Mucosa of rectum (tissue), 2 donors: ENCODE measurements at regions not wholly inside any gene's neighbourhood (a gene's known extent, or its start where the extent isn't known, plus 50 kb on each side); places are given as distances from the start of the nearest gene placed in this dataset.
A peak's percentile ranks its signal among the peaks of the same experiment; 100 is the strongest.

ENCODE experiments used
- H3K27ac ChIP-seq, 2 donors: one replicate each; pipeline ENCODE4 v1.7.0; 2013; ENCODE audit warnings: inconsistent platforms in 2 of 2, low read depth in 2 of 2, low read length in 2 of 2
- H3K27me3 ChIP-seq, 2 donors: one replicate each; pipeline ENCODE4 v1.7.0; 2013; ENCODE audit warnings: low read length in 2 of 2; ENCODE audit not compliant: control insufficient read depth in 2 of 2, insufficient read depth in 2 of 2
- H3K36me3 ChIP-seq, 2 donors: one replicate each; pipeline ENCODE4 v1.7.0; 2013; ENCODE audit warnings: low read length in 2 of 2; ENCODE audit not compliant: control insufficient read depth in 2 of 2, insufficient read depth in 2 of 2
- H3K4me1 ChIP-seq, 2 donors: one replicate each; pipeline ENCODE4 v1.7.0; 2013; ENCODE audit warnings: low read length in 2 of 2, mild to moderate bottlenecking in 1 of 2; ENCODE audit not compliant: control insufficient read depth in 2 of 2, insufficient read depth in 2 of 2
- H3K4me3 ChIP-seq, 2 donors: one replicate each; pipeline ENCODE4 v1.7.0; 2013; ENCODE audit warnings: low read length in 2 of 2
- H3K9ac ChIP-seq, 2 donors: one replicate each; pipeline ENCODE4 v1.7.0; 2013; ENCODE audit warnings: low read length in 2 of 2, low read depth in 1 of 2, mild to moderate bottlenecking in 1 of 2
- H3K9me3 ChIP-seq, 2 donors: one replicate each; pipeline ENCODE4 v1.7.0; 2013; ENCODE audit warnings: low read length in 2 of 2; ENCODE audit not compliant: control insufficient read depth in 2 of 2
- donor health status: healthy.
- donor health status: Normal muscosa, but diverticular disease.

DNA sequence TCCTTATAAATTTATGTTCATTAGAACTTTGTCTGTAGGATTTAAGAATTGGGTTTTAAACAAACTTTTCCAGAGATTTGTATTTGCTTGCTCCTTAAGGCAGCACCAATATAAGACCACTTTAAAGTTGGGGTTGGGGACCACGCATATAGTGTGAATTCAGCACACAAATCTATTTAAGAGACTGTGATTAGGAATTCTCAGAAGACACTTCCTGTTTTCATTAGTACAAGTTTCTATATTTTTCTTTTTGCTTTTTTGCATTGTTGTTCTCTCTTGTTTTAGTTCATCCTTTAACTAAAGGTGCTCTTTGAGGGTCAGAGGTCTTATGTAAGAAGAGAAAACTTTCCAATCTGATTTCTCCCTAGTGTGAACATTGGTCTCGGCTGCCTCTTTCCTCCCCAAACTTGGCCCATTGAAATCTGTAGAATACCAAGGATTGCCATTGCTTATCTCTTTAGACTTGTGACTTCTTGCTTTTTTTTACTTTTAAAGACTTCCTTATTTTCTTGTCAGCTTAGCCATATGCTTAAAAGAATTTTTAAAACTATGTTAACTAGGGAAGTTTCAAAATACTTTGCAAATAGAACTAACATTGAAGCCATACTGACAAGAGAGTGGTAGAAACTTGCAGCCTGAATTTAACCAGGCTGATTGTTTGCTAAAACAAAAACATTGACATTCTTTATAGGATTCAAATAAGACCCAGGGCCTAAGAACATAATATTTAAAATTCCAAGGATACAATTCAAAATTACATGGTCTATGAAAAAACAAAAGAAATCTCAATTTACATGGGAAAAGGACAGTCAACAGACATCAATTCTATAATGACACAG lies 264.1 kb upstream of the FN1 start:
- Histone ChIP-seq H3K4me3 (no peak overlapping the region), H3K9ac (no peak overlapping the region), H3K27ac (no peak overlapping the region), H3K27me3 (no peaks in the 10 kb centered on the region), H3K36me3 (no peaks in the 10 kb centered on the region), H3K9me3 (no peaks in the 10 kb centered on the region), H3K4me1 (no peaks in the 10 kb centered on the region)

DNA sequence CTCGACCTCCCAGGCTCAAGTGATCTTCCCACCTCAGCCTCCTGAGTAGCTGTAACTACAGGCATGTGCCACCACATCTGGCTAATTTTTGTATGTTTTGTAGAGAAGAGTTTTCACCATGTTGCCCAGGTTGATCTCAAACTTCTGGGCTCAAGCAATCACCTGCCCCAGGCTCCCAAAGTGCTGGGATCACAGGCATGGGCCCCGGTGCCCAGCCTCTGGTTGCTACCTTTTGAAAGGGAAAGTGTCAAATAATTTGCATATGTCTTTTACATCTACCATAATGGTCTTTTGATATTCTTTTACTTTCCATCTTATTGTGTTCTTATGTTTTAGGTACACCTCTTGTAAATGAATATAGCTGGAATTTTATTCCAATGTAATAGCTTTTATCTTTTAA lies 263.1 kb upstream of the FN1 start:
- H3K36me3 ChIP-seq: no peaks in the 10 kb centered on the region
- H3K9me3 ChIP-seq: no peaks in the 10 kb centered on the region
- no peaks in the 10 kb centered on the region for H3K4me1 ChIP-seq
- no peak overlapping the region for H3K4me3 ChIP-seq
- no peak overlapping the region for H3K27ac ChIP-seq
- H3K27me3 ChIP-seq: no peaks in the 10 kb centered on the region
- no peak overlapping the region for H3K9ac ChIP-seq

DNA sequence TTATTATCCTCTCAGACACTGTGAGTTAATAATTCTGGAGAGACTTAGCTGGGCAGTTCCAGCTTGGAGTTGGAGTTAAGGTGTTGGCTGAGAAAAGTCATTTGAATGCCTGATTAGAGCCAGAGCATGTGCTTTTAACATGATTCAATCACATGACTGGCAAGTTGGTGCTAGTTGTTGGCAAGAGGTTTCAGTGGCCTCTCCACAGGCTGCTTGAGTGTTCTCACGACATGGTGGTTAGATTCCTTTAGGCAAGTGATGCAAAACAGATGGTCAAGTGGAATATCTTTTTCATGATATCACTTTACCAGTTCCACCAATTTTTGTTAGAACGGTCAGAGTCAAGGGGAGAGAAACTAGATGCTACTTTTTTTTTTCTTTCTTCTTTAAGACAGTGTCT lies 262.7 kb upstream of the FN1 start:
- Histone ChIP-seq H3K4me1 (no peaks in the 10 kb centered on the region), H3K27me3 (no peaks in the 10 kb centered on the region), H3K36me3 (no peaks in the 10 kb centered on the region), H3K9me3 (no peaks in the 10 kb centered on the region), H3K9ac (no peak overlapping the region), H3K4me3 (no peak overlapping the region), H3K27ac (no peak overlapping the region)

DNA sequence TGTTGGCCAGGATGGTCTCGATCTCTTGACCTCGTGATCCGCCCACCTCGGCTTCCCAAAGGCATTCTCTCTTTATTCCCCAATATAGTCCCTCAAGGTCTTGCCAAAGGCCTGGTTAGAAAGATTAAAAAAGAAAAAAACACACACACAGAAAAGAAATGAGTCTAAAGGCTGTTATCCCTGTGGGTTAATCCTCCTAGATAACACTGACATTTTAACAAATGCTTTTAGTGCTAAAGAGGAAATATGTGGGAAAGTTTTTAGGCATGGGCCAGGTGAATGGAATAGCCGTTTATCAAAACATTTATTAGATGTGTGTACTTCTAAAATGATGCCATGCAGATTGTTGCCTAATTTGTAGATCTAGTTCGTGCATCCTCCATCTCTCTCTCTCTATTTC lies 261.6 kb upstream of the FN1 start:
- Histone ChIP-seq H3K27ac (no peak overlapping the region), H3K4me1 (no peaks in the 10 kb centered on the region)

DNA sequence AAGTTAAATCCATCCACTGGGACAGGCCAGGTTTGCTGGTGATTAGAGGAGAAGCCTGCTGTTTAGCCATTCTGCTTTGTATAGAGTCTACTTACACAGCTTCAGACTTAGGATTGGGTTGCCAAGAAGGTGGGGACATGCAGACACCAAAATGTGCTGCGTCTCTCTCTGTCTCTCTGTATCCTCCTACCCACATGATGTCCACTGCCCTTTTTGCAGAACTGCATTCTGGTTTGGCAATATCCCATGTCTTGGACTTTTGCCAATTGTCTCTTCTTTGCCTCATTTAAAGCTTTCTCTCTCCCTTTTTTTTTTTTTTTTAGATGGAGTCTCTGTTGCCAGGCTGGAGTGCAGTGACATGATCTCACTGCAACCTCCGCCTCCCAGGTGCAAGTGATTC lies 261.1 kb upstream of the FN1 start:
- no peak overlapping the region for H3K27ac ChIP-seq
- H3K27me3 ChIP-seq: no peaks in the 10 kb centered on the region
- H3K9ac ChIP-seq: no peak overlapping the region
- H3K4me3 ChIP-seq: no peak overlapping the region
- H3K36me3 ChIP-seq: no peaks in the 10 kb centered on the region
- H3K4me1 ChIP-seq: no peaks in the 10 kb centered on the region
- no peaks in the 10 kb centered on the region for H3K9me3 ChIP-seq

More for the DNA sequence above, 261.6 kb upstream of the FN1 start:
- Histone ChIP-seq H3K36me3 (no peaks in the 10 kb centered on the region), H3K4me3 (no peak overlapping the region), H3K27me3 (no peaks in the 10 kb centered on the region), H3K9ac (no peak overlapping the region), H3K9me3 (no peaks in the 10 kb centered on the region)

DNA sequence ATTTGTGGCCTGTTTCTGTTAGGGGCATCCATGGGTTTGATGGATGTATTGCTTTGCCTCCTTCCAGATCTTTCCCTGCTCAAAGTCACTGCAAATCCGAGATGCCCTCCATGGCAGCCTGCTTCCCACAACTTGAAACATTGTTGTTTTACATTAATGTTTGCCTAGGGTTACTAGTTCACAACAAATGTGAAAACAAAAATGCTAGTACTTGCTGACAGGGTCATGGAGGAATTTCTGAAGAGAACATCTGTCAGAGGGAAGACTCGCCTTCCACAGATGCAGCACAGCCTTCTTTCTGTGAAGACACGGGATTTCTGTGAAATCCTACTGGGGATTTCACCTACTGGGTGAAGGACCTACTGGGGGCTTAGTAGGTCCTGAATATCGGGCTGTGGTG lies 260.0 kb upstream of the FN1 start:
- Histone ChIP-seq H3K27ac (no peak overlapping the region), H3K4me3 (no peak overlapping the region), H3K4me1 (no peaks in the 10 kb centered on the region), H3K36me3 (no peaks in the 10 kb centered on the region), H3K27me3 (no peaks in the 10 kb centered on the region), H3K9ac (no peak overlapping the region), H3K9me3 (no peaks in the 10 kb centered on the region)

DNA sequence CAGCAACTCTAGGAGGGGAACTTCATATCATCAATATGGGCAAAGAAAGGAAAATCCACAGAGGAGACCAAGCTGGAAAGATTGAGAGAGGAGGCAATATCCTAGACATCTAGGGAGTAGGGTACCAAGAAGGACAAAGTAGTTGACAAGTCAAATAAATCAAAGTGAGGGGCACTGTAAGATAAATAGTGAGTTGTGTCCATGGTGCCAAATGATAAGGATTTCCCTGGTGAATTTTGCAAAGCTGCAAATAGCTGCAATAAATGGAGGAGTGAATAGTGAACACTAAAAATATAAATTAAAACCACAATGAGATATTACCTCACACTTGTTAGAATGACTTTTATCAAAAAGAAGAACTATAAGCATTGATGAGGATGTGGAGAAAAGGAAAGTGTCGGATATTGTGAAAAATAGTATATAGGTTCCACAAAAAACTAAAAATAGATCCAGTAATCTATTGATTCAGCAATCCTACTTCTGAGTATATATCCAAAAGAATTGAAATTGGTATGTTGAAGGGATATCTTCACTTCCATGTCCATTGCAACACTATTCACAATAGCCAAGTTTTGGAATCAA lies 258.2 kb upstream of the FN1 start:
- Histone ChIP-seq H3K27ac (peak overlapping the region in 1 of 2 donors; percentile 42), H3K9me3 (no peaks in the 10 kb centered on the region), H3K27me3 (no peaks in the 10 kb centered on the region), H3K36me3 (no peaks in the 10 kb centered on the region), H3K4me3 (no peak overlapping the region), H3K4me1 (no peaks in the 10 kb centered on the region), H3K9ac (no peak overlapping the region)

DNA sequence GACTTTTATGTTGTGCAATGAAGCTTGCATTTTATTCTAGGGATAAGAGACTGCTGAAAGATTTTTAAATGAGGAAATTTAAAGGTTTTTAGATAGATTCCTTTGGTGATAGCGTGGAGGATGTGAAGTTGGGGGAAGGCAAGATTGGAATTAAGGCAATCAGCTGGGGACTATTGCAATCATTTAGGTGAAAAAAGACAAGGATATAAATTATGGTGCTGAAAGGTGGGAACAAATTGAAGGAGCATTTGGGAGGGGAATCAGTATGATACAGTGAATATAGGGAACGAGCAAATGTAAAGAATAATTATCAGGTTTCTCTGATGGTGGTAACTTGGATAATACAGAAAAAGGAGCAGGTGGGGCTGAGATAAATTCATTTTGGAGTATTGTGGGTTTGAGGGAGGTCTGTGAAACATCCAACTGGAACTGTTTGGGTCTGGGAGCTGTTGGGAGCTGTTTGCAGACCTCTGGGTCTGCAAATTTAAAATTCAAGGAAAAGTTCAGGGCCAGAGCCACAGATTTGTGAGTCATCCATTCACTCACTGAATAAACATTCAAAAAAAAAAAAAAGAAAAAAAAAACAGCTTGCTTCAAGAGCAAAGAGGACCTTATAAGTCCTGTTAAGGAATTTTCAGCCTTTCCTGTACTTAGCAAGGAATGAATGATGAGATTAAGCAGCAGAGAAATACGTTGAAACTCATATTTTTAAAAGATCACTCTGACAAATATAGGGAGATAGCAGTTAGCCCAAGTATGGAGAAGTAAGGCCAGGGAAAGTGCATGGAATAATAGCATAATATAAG lies 257.5 kb upstream of the FN1 start:
- Histone ChIP-seq H3K36me3 (no peaks in the 10 kb centered on the region), H3K27ac (peak overlapping the region in 1 of 2 donors; percentile 42), H3K4me1 (no peaks in the 10 kb centered on the region), H3K4me3 (no peak overlapping the region), H3K9ac (no peak overlapping the region), H3K27me3 (no peaks in the 10 kb centered on the region), H3K9me3 (no peaks in the 10 kb centered on the region)

DNA sequence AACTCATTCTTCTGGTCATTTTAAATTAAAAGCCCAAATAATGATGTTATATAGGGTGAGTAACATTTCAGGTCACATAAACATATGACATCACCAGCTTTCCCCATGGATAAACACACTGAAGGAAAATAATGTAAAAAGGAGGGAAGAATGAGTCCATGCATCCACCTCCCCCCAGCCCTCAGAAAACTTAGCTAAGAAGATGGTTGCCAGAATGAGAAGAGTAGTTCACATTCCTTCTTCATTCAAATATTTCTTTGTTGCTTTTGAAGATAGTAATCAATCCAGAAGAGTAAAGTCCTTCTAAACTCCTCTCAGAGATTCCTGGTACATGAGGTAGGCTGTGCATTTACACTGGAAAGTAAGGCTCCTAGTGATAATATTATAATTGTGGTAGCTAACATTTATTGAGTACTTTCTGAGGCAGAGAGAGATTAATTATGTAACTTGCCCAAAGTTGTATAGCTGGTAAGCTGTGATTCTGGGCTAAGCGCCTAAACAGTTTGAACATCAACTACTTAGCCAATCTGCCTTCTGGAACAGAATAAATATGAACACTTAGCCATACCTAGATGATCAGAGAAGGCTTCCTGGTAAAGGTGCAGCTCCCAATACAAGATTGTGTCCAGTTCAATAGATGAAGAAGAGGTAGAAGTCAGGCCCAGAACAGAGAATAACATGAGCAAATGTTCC lies 256.7 kb upstream of the FN1 start:
- H3K27me3 ChIP-seq: no peaks in the 10 kb centered on the region
- no peak overlapping the region for H3K4me3 ChIP-seq
- no peaks in the 10 kb centered on the region for H3K4me1 ChIP-seq
- H3K9ac ChIP-seq: no peak overlapping the region
- no peaks in the 10 kb centered on the region for H3K36me3 ChIP-seq
- no peaks in the 10 kb centered on the region for H3K9me3 ChIP-seq
- H3K27ac ChIP-seq: no peak overlapping the region

DNA sequence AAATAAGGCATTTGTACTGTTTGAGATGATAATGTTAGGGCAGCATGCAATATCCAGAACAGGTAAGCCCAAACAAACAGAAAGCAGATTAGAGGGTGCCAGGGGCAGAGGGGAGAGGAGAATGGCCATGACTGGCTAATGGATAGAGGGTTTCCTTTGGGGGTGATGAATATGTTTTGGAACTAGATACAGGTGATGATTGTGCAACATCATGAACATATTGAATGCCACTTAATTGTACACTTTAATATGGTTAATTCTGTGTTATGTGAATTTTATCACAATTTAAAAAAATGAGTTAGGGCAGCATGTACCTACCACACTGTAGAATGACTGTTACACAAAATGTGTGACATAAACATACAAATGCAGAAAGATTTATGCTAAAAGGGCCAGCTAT lies 255.5 kb upstream of the FN1 start:
- Histone ChIP-seq H3K9me3 (no peaks in the 10 kb centered on the region), H3K9ac (no peak overlapping the region), H3K4me3 (no peak overlapping the region), H3K4me1 (no peaks in the 10 kb centered on the region), H3K36me3 (no peaks in the 10 kb centered on the region), H3K27ac (no peak overlapping the region), H3K27me3 (no peaks in the 10 kb centered on the region)
